NAMALWA (cell line): ENCODE measurements at regions not wholly inside any gene's neighbourhood (a gene's known extent, or its start where the extent isn't known, plus 50 kb on each side); places are given as distances from the start of the nearest gene placed in this dataset.

Source experiments
- DNase-seq: peaks from one replicate; pipeline ENCODE4 v3.0.0-alpha.2; 2015; ENCODE audit warnings: low spot score

- DNase-seq = no peak
These were observed 56.1 kb upstream of the ID3 start for GRCh38 chr1:23615423-23615822.

GRCh38 chr1:23614032-23614660 is 54.8 kb upstream of the ID3 start:
- DNase-seq = peak; percentile 92

GRCh38 chr1:23613191-23614031 is 54.1 kb upstream of the ID3 start:
- DNase-seq = peak; percentile 94

GRCh38 chr1:23611601-23612327 is 52.5 kb upstream of the ID3 start:
- DNase-seq = peak; percentile 95

GRCh38 chr1:23610677-23611076 is 51.4 kb upstream of the ID3 start:
- no peak for DNase-seq

GRCh38 chr1:23609971-23610370 is 50.7 kb upstream of the ID3 start:
- DNase-seq = no peak
